ENCODE measurements at regions not wholly inside any gene's neighbourhood (a gene's known extent, or its start where the extent isn't known, plus 50 kb on each side); places are given as distances from the start of the nearest gene placed in this dataset.

- no peak for DNase-seq (ENCODE audit: low read depth)
Observed at GRCh38 chr5:143497749-143498148, 94.3 kb upstream of the NR3C1 start.

GRCh38 chr5:143496943-143497342 is 93.5 kb upstream of the NR3C1 start:
- DNase-seq (ENCODE audit: low read depth) = no peak

- no peak for DNase-seq (ENCODE audit: low read depth)
Observed at GRCh38 chr5:143495821-143496275, 92.4 kb upstream of the NR3C1 start.

GRCh38 chr5:143495110-143495509 is 91.6 kb upstream of the NR3C1 start:
- no peak for DNase-seq (ENCODE audit: low read depth)

GRCh38 chr5:143494595-143494994 is 91.1 kb upstream of the NR3C1 start:
- DNase-seq (ENCODE audit: low read depth) = no peak

GRCh38 chr5:143494162-143494561 is 90.7 kb upstream of the NR3C1 start:
- no peak for DNase-seq (ENCODE audit: low read depth)

GRCh38 chr5:143492783-143493182 is 89.3 kb upstream of the NR3C1 start:
- no peak for DNase-seq (ENCODE audit: low read depth)

- no peak for DNase-seq (ENCODE audit: low read depth)
Observed at GRCh38 chr5:143491646-143492045, 88.2 kb upstream of the NR3C1 start.

GRCh38 chr5:143488381-143488780 is 84.9 kb upstream of the NR3C1 start:
- DNase-seq (ENCODE audit: low read depth) = no peak

- no peak for DNase-seq (ENCODE audit: low read depth)
Observed at GRCh38 chr5:143484601-143485000, 81.1 kb upstream of the NR3C1 start.

GRCh38 chr5:143481697-143482531 is 78.4 kb upstream of the NR3C1 start:
- no peak for DNase-seq (ENCODE audit: low read depth)

- DNase-seq (ENCODE audit: low read depth) = no peak
Observed at GRCh38 chr5:143480001-143480400, 76.5 kb upstream of the NR3C1 start.

- no peak for DNase-seq (ENCODE audit: low read depth)
Observed at GRCh38 chr5:143479394-143479793, 75.9 kb upstream of the NR3C1 start.

- DNase-seq (ENCODE audit: low read depth) = no peak
Observed at GRCh38 chr5:143476601-143477211, 73.2 kb upstream of the NR3C1 start.

GRCh38 chr5:143474616-143475015 is 71.1 kb upstream of the NR3C1 start:
- DNase-seq (ENCODE audit: low read depth) = no peak

- no peak for DNase-seq (ENCODE audit: low read depth)
Observed at GRCh38 chr5:143473481-143473880, 70.0 kb upstream of the NR3C1 start.

GRCh38 chr5:143472576-143472975 is 69.1 kb upstream of the NR3C1 start:
- DNase-seq (ENCODE audit: low read depth) = no peak

- no peak for DNase-seq (ENCODE audit: low read depth)
Observed at GRCh38 chr5:143471666-143472464, 68.4 kb upstream of the NR3C1 start.

GRCh38 chr5:143471041-143471509 is 67.6 kb upstream of the NR3C1 start:
- DNase-seq (ENCODE audit: low read depth) = no peak

GRCh38 chr5:143470120-143470519 is 66.6 kb upstream of the NR3C1 start:
- no peak for DNase-seq (ENCODE audit: low read depth)

GRCh38 chr5:143469125-143469524 is 65.6 kb upstream of the NR3C1 start:
- DNase-seq (ENCODE audit: low read depth) = no peak

- no peak for DNase-seq (ENCODE audit: low read depth)
Observed at GRCh38 chr5:143466632-143467031, 63.1 kb upstream of the NR3C1 start.

All from activated gamma-delta T cell treated with anti-CD3 and anti-CD28 coated beads, Interleukin-2, amount 50 U/mL, for 16 hours (primary cell).